ENCODE measurements at regions not wholly inside any gene's neighbourhood (a gene's known extent, or its start where the extent isn't known, plus 50 kb on each side); places are given as distances from the start of the nearest gene placed in this dataset.

DNA sequence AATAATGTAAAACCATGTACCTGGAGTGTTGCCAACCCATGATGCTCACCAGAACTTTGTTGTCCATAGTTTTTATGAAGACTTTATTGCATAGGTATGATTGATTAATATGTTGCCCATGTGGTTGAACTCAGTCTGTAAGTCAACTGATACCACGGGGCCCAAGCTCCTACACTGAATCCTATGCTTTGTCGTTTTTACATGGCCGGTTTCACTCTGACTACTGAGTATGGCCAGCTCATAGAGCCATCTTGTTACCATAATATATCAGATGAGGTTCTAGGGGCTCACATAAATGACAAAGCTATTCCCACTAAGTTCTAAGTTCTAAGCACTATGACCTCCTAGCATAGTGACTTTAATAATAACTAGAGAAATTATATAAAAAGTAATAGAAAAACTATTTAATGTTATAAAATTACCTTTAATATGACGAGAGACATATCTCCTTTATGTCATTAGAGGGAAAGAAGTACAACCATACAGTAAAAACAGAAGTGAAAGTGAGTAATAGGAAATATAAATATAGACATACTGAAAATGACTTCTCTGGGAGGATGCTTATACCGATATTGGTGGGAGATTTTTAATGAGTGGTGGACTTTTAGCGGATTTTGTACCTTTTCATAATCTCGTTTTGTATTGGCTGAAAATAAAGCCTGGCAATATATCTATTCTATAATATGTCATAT, 983.4 kb upstream of the PRMT6 start:
- TF ChIP-seq, protein P1, sequence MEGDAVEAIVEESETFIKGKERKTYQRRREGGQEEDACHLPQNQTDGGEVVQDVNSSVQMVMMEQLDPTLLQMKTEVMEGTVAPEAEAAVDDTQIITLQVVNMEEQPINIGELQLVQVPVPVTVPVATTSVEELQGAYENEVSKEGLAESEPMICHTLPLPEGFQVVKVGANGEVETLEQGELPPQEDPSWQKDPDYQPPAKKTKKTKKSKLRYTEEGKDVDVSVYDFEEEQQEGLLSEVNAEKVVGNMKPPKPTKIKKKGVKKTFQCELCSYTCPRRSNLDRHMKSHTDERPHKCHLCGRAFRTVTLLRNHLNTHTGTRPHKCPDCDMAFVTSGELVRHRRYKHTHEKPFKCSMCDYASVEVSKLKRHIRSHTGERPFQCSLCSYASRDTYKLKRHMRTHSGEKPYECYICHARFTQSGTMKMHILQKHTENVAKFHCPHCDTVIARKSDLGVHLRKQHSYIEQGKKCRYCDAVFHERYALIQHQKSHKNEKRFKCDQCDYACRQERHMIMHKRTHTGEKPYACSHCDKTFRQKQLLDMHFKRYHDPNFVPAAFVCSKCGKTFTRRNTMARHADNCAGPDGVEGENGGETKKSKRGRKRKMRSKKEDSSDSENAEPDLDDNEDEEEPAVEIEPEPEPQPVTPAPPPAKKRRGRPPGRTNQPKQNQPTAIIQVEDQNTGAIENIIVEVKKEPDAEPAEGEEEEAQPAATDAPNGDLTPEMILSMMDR (IDR thresholded peaks at IDR 0.05), result no peak
- no peak for TF ChIP-seq ZFX (IDR thresholded peaks at IDR 0.05; ENCODE audit: borderline replicate concordance)
